Esophagus muscularis mucosa (tissue), 4 donors: ENCODE measurements at regions not wholly inside any gene's neighbourhood (a gene's known extent, or its start where the extent isn't known, plus 50 kb on each side); places are given as distances from the start of the nearest gene placed in this dataset.

Experiments
- DNase-seq: peaks from one replicate; pipeline ENCODE4 v3.0.0-alpha.2; 2017; ENCODE audit errors: extremely low spot score
- H3K27ac ChIP-seq, 4 donors: fragments of 200-600 bp; sonication (generic); replicated peaks in 1 of 4; 1 replicate in 3 of 4; 2 replicates in 1 of 4; pipeline ENCODE4 v1.5.1; 2016 to 2019; ENCODE audit warnings: mild to moderate bottlenecking in 1 of 4
- H3K27me3 ChIP-seq, 4 donors: fragments of 200-600 bp; sonication (generic); one replicate each; pipeline versions ENCODE4 v1.5.1 to v1.6.0; 2016 to 2019
- H3K36me3 ChIP-seq, 4 donors: fragments of 200-600 bp; sonication (generic); one replicate each; pipeline ENCODE4 v1.5.1; 2016 to 2019
- H3K4me1 ChIP-seq, 4 donors: fragments of 200-600 bp; sonication (generic); one replicate each; pipeline ENCODE4 v1.5.1; 2016 to 2019
- H3K4me3 ChIP-seq, 4 donors: fragments of 200-600 bp; sonication (generic); 1 replicate in 2 of 4; 2 replicates in 2 of 4; pipeline ENCODE4 v1.5.1; 2016 to 2019; ENCODE audit warnings: mild to moderate bottlenecking in 4 of 4, moderate library complexity in 1 of 4
- H3K9me3 ChIP-seq, 4 donors: fragments of 200-600 bp; sonication (generic); 1 replicate in 3 of 4; 2 replicates in 1 of 4; pipeline ENCODE4 v1.5.1; 2016 to 2019
- EP300 ChIP-seq: sonication (generic); formaldehyde crosslinking; IDR thresholded peaks from one replicate; pipeline ENCODE4 v1.6.1; 2017; ENCODE audit warnings: antibody characterized with exemption
- POLR2A ChIP-seq: fragments of 450-650 bp; IDR thresholded peaks from one replicate; pipeline ENCODE4 v1.6.1; 2017; ENCODE audit warnings: antibody characterized with exemption, moderate library complexity, mild to moderate bottlenecking, low read depth
- POLR2AphosphoS5 ChIP-seq, 2 donors: sonication (generic); formaldehyde crosslinking; IDR thresholded peaks; one replicate each; pipeline ENCODE4 v1.6.1; 2017; ENCODE audit warnings: antibody characterized with exemption in 2 of 2
- WGBS: methylation state at CpG from one replicate; pipeline ENCODE4 v1.1.5; 2018; 5-methylcytosine and 5-hydroxymethylcytosine counted together
- intact Hi-C: fragments of 100-400 bp; cut with DNase I; formaldehyde crosslinking; loops from one replicate; pipeline ENCODE4 v1.15.1; 2023
- TF ChIP-seq, protein P1 (sequence below), 3 experiments: fragments of 200-600 bp in 2 of 3; fragments of 450-650 bp in 1 of 3; sonication (generic) in 2 of 3; IDR thresholded peaks; one replicate each; pipeline ENCODE4 v1.5.1; 2017 to 2019; ENCODE audit warnings: antibody characterized with exemption in 3 of 3, mild to moderate bottlenecking in 2 of 3, moderate library complexity in 1 of 3

DNA sequence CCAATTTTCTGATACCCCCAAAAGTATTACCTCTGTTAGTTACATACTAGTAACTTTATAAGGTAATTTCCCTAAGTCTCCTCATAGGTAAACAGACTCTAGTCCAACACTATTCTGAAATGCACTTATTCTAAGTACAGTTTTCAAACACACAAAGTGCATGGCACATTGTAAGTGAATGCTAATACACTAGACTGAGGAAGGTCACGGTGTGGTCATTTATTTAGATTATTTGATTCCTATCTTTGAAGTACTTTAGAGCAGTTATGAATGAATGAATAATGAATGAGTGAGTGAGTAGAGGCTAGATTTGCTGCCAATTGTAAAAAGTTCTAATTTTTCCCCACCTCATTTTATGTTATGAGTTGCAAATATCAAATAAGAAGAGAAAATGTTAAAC is 132.8 kb upstream of the UGT8 start:
- TF ChIP-seq, protein P1, sequence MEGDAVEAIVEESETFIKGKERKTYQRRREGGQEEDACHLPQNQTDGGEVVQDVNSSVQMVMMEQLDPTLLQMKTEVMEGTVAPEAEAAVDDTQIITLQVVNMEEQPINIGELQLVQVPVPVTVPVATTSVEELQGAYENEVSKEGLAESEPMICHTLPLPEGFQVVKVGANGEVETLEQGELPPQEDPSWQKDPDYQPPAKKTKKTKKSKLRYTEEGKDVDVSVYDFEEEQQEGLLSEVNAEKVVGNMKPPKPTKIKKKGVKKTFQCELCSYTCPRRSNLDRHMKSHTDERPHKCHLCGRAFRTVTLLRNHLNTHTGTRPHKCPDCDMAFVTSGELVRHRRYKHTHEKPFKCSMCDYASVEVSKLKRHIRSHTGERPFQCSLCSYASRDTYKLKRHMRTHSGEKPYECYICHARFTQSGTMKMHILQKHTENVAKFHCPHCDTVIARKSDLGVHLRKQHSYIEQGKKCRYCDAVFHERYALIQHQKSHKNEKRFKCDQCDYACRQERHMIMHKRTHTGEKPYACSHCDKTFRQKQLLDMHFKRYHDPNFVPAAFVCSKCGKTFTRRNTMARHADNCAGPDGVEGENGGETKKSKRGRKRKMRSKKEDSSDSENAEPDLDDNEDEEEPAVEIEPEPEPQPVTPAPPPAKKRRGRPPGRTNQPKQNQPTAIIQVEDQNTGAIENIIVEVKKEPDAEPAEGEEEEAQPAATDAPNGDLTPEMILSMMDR (IDR thresholded peaks at IDR 0.05) = no peak
- TF ChIP-seq EP300 (no peak), POLR2AphosphoS5 (IDR thresholded peaks at IDR 0.05) (no peak), POLR2A (no peak)
- H3K36me3 ChIP-seq = no peaks in the 10 kb centered on the region
- 83% methylated on average over 1 of the region's 1 CpG for WGBS
- no peaks in the 10 kb centered on the region for H3K9me3 ChIP-seq
- H3K4me1 ChIP-seq = no peaks in the 10 kb centered on the region
- no peak overlapping the region for H3K27ac ChIP-seq
- H3K27me3 ChIP-seq = no peaks in the 10 kb centered on the region
- H3K4me3 ChIP-seq = no peak overlapping the region
- intact Hi-C loops = no loop called here
- DNase-seq = no peak

DNA sequence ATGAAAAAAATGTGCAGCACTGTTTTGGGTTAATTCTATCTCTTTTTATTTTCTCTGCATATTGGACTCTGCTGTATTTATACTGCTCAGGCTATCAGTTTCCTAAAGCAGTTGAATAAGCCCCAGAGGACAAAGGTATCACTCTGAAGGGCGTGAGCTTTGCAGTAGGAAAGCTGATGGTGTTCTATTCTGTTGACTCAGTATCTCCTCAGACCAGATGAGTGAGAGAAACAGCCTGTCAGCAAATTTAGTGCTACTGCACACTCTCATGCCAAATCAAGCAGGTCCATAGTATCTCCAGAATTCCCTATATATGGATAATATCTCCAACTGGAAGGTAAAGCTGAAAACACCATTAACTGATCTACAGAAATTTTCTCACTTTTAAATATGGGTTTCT is 132.3 kb upstream of the UGT8 start:
- Histone ChIP-seq H3K9me3 (no peaks in the 10 kb centered on the region), H3K27ac (no peak overlapping the region), H3K4me1 (no peaks in the 10 kb centered on the region), H3K4me3 (no peak overlapping the region), H3K36me3 (no peaks in the 10 kb centered on the region), H3K27me3 (no peaks in the 10 kb centered on the region)
- intact Hi-C loops = no loop called here
- TF ChIP-seq, protein P1 (IDR thresholded peaks at IDR 0.05) = no peak
- no peak for TF ChIP-seq POLR2A
- TF ChIP-seq POLR2AphosphoS5 (IDR thresholded peaks at IDR 0.05) = no peak
- TF ChIP-seq EP300 = no peak
- DNase-seq = no peak
- WGBS = 53% methylated on average over 1 of the region's 1 CpG

DNA sequence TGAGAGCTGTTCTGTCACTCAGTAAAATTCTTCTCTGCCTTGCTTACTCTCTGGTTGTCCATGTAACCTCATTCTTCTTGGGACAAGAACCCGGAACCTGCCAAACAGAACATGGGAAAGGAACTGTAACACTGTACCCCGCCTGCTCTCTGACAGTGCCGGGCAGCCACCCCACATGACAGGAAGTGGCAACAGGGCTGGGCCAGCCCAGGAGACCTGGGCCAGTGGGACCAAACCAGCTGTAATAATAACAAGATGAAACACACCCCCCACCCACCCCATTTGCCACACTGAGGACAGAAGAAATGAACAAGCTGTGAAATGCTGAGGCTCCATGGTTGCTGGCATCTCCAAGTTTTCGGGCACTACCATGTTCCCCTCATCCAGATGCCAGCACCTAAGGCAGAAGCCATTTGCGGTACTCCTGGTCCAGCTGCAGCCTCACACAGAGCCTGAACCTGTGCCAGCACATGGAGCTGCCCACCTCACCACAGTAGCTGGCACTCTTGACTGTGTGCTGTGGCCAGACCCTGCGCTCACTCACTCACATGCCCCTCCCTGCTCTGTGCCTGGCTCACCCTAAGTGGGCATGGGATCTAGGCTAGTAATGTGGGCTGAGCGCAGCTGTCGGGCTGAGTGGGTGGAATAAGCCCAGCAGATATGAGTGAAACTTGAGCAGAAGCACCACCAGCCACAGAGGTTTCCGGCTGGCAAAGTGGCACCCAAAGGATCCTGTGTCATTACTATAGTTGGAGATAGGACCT is 126.2 kb upstream of the UGT8 start:
- WGBS = 87% methylated on average over 8 of the region's 9 CpGs
- Histone ChIP-seq H3K36me3 (no peaks in the 10 kb centered on the region), H3K4me3 (no peak overlapping the region), H3K9me3 (peaks cover 0 to 3% (median 0%) of the 10 kb centered on the region in 4 donors), H3K27ac (no peak overlapping the region), H3K4me1 (no peaks in the 10 kb centered on the region), H3K27me3 (peaks cover 0 to 5% (median 0%) of the 10 kb centered on the region in 4 donors)
- no peak for DNase-seq
- no peak for TF ChIP-seq EP300
- TF ChIP-seq POLR2AphosphoS5 (IDR thresholded peaks at IDR 0.05) = no peak
- TF ChIP-seq, protein P1 (IDR thresholded peaks at IDR 0.05) = no peak
- no peak for TF ChIP-seq POLR2A
- intact Hi-C loops = no loop called here

DNA sequence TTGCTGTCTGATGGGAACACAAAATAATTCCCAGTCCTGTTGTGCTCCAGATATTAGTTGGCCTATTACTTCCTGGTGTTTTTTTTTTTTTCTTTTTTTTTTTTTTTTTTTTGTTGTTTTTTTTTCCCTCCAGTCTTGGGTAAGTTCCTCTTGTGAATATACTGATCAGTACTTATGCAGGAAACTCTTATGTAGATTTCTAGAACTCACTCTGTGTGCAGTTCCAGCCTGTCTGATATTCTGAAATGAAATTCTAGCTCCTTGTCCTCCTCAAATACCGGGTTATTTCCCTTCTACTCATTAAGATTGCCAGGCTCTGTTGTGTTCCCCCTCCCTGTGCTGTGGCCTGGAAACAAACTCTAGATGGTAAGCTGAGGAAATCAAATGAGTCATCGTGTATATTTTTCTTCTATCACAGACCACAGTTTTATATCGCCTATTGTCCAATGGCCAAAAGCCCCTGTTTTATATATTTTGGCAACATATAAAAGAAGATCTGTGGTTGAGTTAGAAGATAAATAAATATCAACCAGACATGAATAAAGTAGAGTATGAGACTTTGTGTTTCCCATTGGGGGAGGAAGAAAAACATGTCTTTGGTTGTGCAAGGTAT is 124.3 kb upstream of the UGT8 start:
- DNase-seq = no peak
- intact Hi-C loops = no loop called here

More for the DNA sequence above, 124.3 kb upstream of the UGT8 start:
- Histone ChIP-seq H3K9me3 (peaks cover 0 to 3% (median 0%) of the 10 kb centered on the region in 4 donors), H3K27ac (no peak overlapping the region), H3K36me3 (no peaks in the 10 kb centered on the region), H3K4me1 (no peaks in the 10 kb centered on the region), H3K27me3 (peaks cover 0 to 5% (median 0%) of the 10 kb centered on the region in 4 donors), H3K4me3 (no peak overlapping the region)
- WGBS = 78% methylated on average over 3 of the region's 3 CpGs
- no peak for TF ChIP-seq EP300
- TF ChIP-seq POLR2AphosphoS5 (IDR thresholded peaks at IDR 0.05) = no peak
- TF ChIP-seq, protein P1 (IDR thresholded peaks at IDR 0.05) = no peak
- TF ChIP-seq POLR2A = no peak
